WTC11 (cell line): ENCODE measurements at regions not wholly inside any gene's neighbourhood (a gene's known extent, or its start where the extent isn't known, plus 50 kb on each side); places are given as distances from the start of the nearest gene placed in this dataset.

Experiments
- ATAC-seq: fragments of 200-7000 bp; cut with Tn5 transposase; 2 replicates; pipeline ENCODE4 v1.10.0; 2021; ENCODE audit warnings: mild to moderate bottlenecking, moderate library complexity
- CTCF ChIA-PET: fragments of 300-600 bp; sonication (Branson Sonifier 250); formaldehyde crosslinking; loops from one replicate; lab custom pipeline; 2021; ENCODE audit warnings: antibody characterized with exemption; lab: Charles Lee
- POLR2A ChIA-PET: fragments of 350-600 bp; sonication (Branson Sonifier 250); formaldehyde crosslinking; loops from one replicate; lab custom pipeline; 2021; ENCODE audit warnings: antibody characterized with exemption; lab: Charles Lee
- DNase-seq: peaks from one replicate; pipeline ENCODE4 v3.0.0; 2021; ENCODE audit warnings: low spot score
- H3K27ac Mint-ChIP-seq: 2 replicates; pipeline ENCODE4 v1.8.0; 2021; ENCODE audit warnings: mixed read lengths
- H3K27me3 Mint-ChIP-seq: 2 replicates; pipeline ENCODE4 v1.8.0; 2021; ENCODE audit warnings: low read depth, mild to moderate bottlenecking, moderate library complexity, mixed read lengths
- H3K36me3 Mint-ChIP-seq: 2 replicates; pipeline ENCODE4 v1.8.0; 2021; ENCODE audit warnings: mixed read lengths
- H3K4me1 Mint-ChIP-seq: 2 replicates; pipeline ENCODE4 v1.8.0; 2022; ENCODE audit warnings: mixed read lengths
- H3K4me3 Mint-ChIP-seq: 2 replicates; pipeline ENCODE4 v1.8.0; 2021; ENCODE audit warnings: mild to moderate bottlenecking, moderate library complexity, mixed read lengths
- H3K9me3 Mint-ChIP-seq: 2 replicates; pipeline ENCODE4 v1.8.0; 2021; ENCODE audit warnings: mixed read lengths
- ARID4B ChIP-seq: sonication (generic); formaldehyde crosslinking; IDR thresholded peaks from 2 replicates; pipeline ENCODE4 v1.8.0; 2023; ENCODE audit warnings: missing genetic modification reagents, mild to moderate bottlenecking, borderline replicate concordance
- ATF6 ChIP-seq: sonication (generic); formaldehyde crosslinking; IDR thresholded peaks from 2 replicates; pipeline ENCODE4 v1.8.1; 2023; ENCODE audit warnings: mild to moderate bottlenecking, missing genetic modification reagents
- CDX4 ChIP-seq: fragments of 250-450 bp; sonication (Bioruptor Pico); IDR thresholded peaks from 2 replicates; pipeline ENCODE4 v1.9.0; 2021; ENCODE audit warnings: moderate library complexity, mild to moderate bottlenecking, inconsistent platforms, borderline replicate concordance
- CTCF ChIP-seq: fragments of 200-600 bp; IDR thresholded peaks from 2 replicates; pipeline ENCODE4 v1.8.0; 2022; ENCODE audit warnings: antibody characterized with exemption
- E2F1 ChIP-seq: sonication (generic); formaldehyde crosslinking; IDR thresholded peaks from 2 replicates; pipeline ENCODE4 v1.8.0; 2022; ENCODE audit warnings: mild to moderate bottlenecking, missing genetic modification reagents
- GABPB1 ChIP-seq: sonication (generic); formaldehyde crosslinking; IDR thresholded peaks from 2 replicates; pipeline ENCODE4 v1.8.1; 2023; ENCODE audit warnings: mild to moderate bottlenecking, missing genetic modification reagents
- GRHL2 ChIP-seq: fragments of 250-450 bp; sonication (Bioruptor Pico); IDR thresholded peaks from 2 replicates; pipeline ENCODE4 v1.8.0; 2022; ENCODE audit warnings: mild to moderate bottlenecking, moderate library complexity; ENCODE audit not compliant: insufficient replicate concordance, severe bottlenecking
- IRF2 ChIP-seq: sonication (generic); formaldehyde crosslinking; IDR thresholded peaks from 2 replicates; pipeline ENCODE4 v1.8.0; 2022; ENCODE audit warnings: low read depth, missing genetic modification reagents, borderline replicate concordance
- NR2C2 ChIP-seq: sonication (generic); formaldehyde crosslinking; IDR thresholded peaks from 2 replicates; pipeline ENCODE4 v1.8.0; 2022; ENCODE audit warnings: mild to moderate bottlenecking, missing genetic modification reagents
- PRDM15 ChIP-seq: sonication (generic); formaldehyde crosslinking; IDR thresholded peaks from 2 replicates; pipeline ENCODE4 v1.8.0; 2022; ENCODE audit warnings: missing genetic modification reagents
- PREB ChIP-seq: sonication (generic); formaldehyde crosslinking; IDR thresholded peaks from 2 replicates; pipeline ENCODE4 v1.8.1; 2022; ENCODE audit warnings: mild to moderate bottlenecking, missing genetic modification reagents, moderate library complexity, borderline replicate concordance
- SP1 ChIP-seq: sonication (generic); formaldehyde crosslinking; conservative IDR thresholded peaks from 2 replicates; pipeline ENCODE4 v1.8.1; 2022; ENCODE audit warnings: missing genetic modification reagents
- USF1 ChIP-seq: sonication (generic); formaldehyde crosslinking; IDR thresholded peaks from 2 replicates; pipeline ENCODE4 v1.8.0; 2022; ENCODE audit warnings: mild to moderate bottlenecking, missing genetic modification reagents
- USF2 ChIP-seq: sonication (generic); formaldehyde crosslinking; IDR thresholded peaks from 2 replicates; pipeline ENCODE4 v1.8.1; 2023; ENCODE audit warnings: mild to moderate bottlenecking, missing genetic modification reagents, moderate library complexity
- ZBTB21 ChIP-seq: sonication (generic); formaldehyde crosslinking; IDR thresholded peaks from 2 replicates; pipeline ENCODE4 v1.8.1; 2023; ENCODE audit warnings: mild to moderate bottlenecking, missing genetic modification reagents, borderline replicate concordance
- ZNF317 ChIP-seq: sonication (generic); formaldehyde crosslinking; IDR thresholded peaks from 2 replicates; pipeline ENCODE4 v1.8.1; 2023; ENCODE audit warnings: low read depth, mild to moderate bottlenecking, moderate library complexity, missing genetic modification reagents, borderline replicate concordance
- ZNF423 ChIP-seq: fragments of 250-450 bp; sonication (Bioruptor Pico); IDR thresholded peaks from 2 replicates; pipeline ENCODE4 v2.1.2; 2022; ENCODE audit warnings: mild to moderate bottlenecking, moderate library complexity

GRCh38 chr6:151682922-151683321 is 124.6 kb upstream of the ESR1 start:
- Mint-ChIP-seq H3K4me3 (no peak overlapping the region), H3K4me1 (peaks cover 22% of the 10 kb centered on the region), H3K9me3 (no peaks in the 10 kb centered on the region), H3K36me3 (no peaks in the 10 kb centered on the region), H3K27ac (no peak overlapping the region), H3K27me3 (no peaks in the 10 kb centered on the region)
- no peak for ATAC-seq
- ChIA-PET CTCF (no interaction called here), POLR2A (no interaction called here)
- TF ChIP-seq NR2C2 (CRISPR knock-in tag) (no peak), GABPB1 (CRISPR knock-in tag) (no peak), ZNF423 (CRISPR knock-in tag) (no peak), ATF6 (CRISPR knock-in tag) (no peak), IRF2 (no peak), GRHL2 (CRISPR knock-in tag) (no peak), E2F1 (CRISPR knock-in tag) (no peak), PREB (CRISPR knock-in tag) (no peak), CTCF (no peak)
- DNase-seq, result no peak

- CTCF ChIA-PET, result no interaction called here
- Mint-ChIP-seq H3K9me3 (no peaks in the 10 kb centered on the region), H3K36me3 (no peaks in the 10 kb centered on the region), H3K27ac (no peak overlapping the region), H3K4me3 (no peak overlapping the region), H3K27me3 (no peaks in the 10 kb centered on the region), H3K4me1 (peaks cover 22% of the 10 kb centered on the region)
- DNase-seq (no peak), ATAC-seq (no peak; the same call in 1 of the 2 replicates)
- POLR2A ChIA-PET, result no interaction called here
- TF ChIP-seq USF2 (CRISPR knock-in tag) (no peak), ZNF317 (CRISPR knock-in tag) (no peak), ARID4B (no peak), PRDM15 (CRISPR knock-in tag) (no peak), SP1 (CRISPR knock-in tag) (no peak), ZBTB21 (no peak), CDX4 (CRISPR knock-in tag) (no peak), USF1 (CRISPR knock-in tag) (no peak)
Measured at GRCh38 chr6:151683381-151683780, 124.1 kb upstream of the ESR1 start.
